ENCODE measurements at regions not wholly inside any gene's neighbourhood (a gene's known extent, or its start where the extent isn't known, plus 50 kb on each side); places are given as distances from the start of the nearest gene placed in this dataset.
"Not testable (repeated sequence)": the region's sequence is repeated elsewhere in the genome, so short reads cannot be mapped to it uniquely, and the experiment has no call there.

GRCh38 chr2:167822690-167823465 lies 424.5 kb downstream of the STK39 start:
- Histone ChIP-seq H3K9ac (ENCODE audit: low read length) (no peak overlapping the region), H3K27ac (ENCODE audit: low read length) (no peak overlapping the region), H3K9me2 (replicated peaks; ENCODE audit: insufficient read depth, low read length) (no peaks in the 10 kb centered on the region), H2AFZ (ENCODE audit: low read length) (no peak overlapping the region), H3K4me1 (ENCODE audit: low read length) (no peaks in the 10 kb centered on the region), H3K4me3 (ENCODE audit: low read length) (no peak overlapping the region), H3K27me3 (ENCODE audit: low read length) (no peaks in the 10 kb centered on the region), H3K79me2 (ENCODE audit: low read length) (no peaks in the 10 kb centered on the region), H3K36me3 (ENCODE audit: insufficient read depth, low read length) (no peaks in the 10 kb centered on the region), H4K20me1 (ENCODE audit: insufficient read depth, low read depth, low read length) (no peaks in the 10 kb centered on the region), H3K9me3 (ENCODE audit: low read length) (no peaks in the 10 kb centered on the region), H3K4me2 (ENCODE audit: low read depth, low read length, poor library complexity, severe bottlenecking) (no peak overlapping the region)
- no peak for DNase-seq

GRCh38 chr2:167820488-167820887 lies 426.9 kb downstream of the STK39 start:
- H3K27ac ChIP-seq (ENCODE audit: low read length): no peak overlapping the region
- no peaks in the 10 kb centered on the region for H3K79me2 ChIP-seq (ENCODE audit: low read length)
- no peaks in the 10 kb centered on the region for H4K20me1 ChIP-seq (ENCODE audit: insufficient read depth, low read depth, low read length)
- H3K27me3 ChIP-seq (ENCODE audit: low read length): no peaks in the 10 kb centered on the region
- no peaks in the 10 kb centered on the region for H3K9me3 ChIP-seq (ENCODE audit: low read length)
- no peak overlapping the region for H2AFZ ChIP-seq (ENCODE audit: low read length)
- no peaks in the 10 kb centered on the region for H3K4me1 ChIP-seq (ENCODE audit: low read length)
- H3K4me3 ChIP-seq (ENCODE audit: low read length): no peak overlapping the region
- H3K36me3 ChIP-seq (ENCODE audit: insufficient read depth, low read length): no peaks in the 10 kb centered on the region
- H3K4me2 ChIP-seq (ENCODE audit: low read depth, low read length, poor library complexity, severe bottlenecking): no peak overlapping the region
- no peak for DNase-seq
- no peak overlapping the region for H3K9ac ChIP-seq (ENCODE audit: low read length)
- no peaks in the 10 kb centered on the region for H3K9me2 ChIP-seq (replicated peaks; ENCODE audit: insufficient read depth, low read length)

GRCh38 chr2:167818521-167818920 lies 428.9 kb downstream of the STK39 start:
- H3K36me3 ChIP-seq (ENCODE audit: insufficient read depth, low read length): no peaks in the 10 kb centered on the region
- no peak overlapping the region for H3K4me3 ChIP-seq (ENCODE audit: low read length)

GRCh38 chr2:167817908-167818307 lies 429.5 kb downstream of the STK39 start:
- H3K4me1 ChIP-seq (ENCODE audit: low read length): no peaks in the 10 kb centered on the region
- no peak overlapping the region for H3K27ac ChIP-seq (ENCODE audit: low read length)
- H3K9me2 ChIP-seq (replicated peaks; ENCODE audit: insufficient read depth, low read length): no peaks in the 10 kb centered on the region
- no peaks in the 10 kb centered on the region for H3K9me3 ChIP-seq (ENCODE audit: low read length)
- H3K36me3 ChIP-seq (ENCODE audit: insufficient read depth, low read length): no peaks in the 10 kb centered on the region
- no peaks in the 10 kb centered on the region for H3K27me3 ChIP-seq (ENCODE audit: low read length)
- H3K9ac ChIP-seq (ENCODE audit: low read length): no peak overlapping the region
- H3K4me2 ChIP-seq (ENCODE audit: low read depth, low read length, poor library complexity, severe bottlenecking): no peak overlapping the region
- H4K20me1 ChIP-seq (ENCODE audit: insufficient read depth, low read depth, low read length): no peaks in the 10 kb centered on the region
- H3K4me3 ChIP-seq (ENCODE audit: low read length): no peak overlapping the region
- H3K79me2 ChIP-seq (ENCODE audit: low read length): no peaks in the 10 kb centered on the region
- H2AFZ ChIP-seq (ENCODE audit: low read length): no peak overlapping the region
- no peak for DNase-seq

More at GRCh38 chr2:167818521-167818920, 428.9 kb downstream of the STK39 start:
- no peaks in the 10 kb centered on the region for H4K20me1 ChIP-seq (ENCODE audit: insufficient read depth, low read depth, low read length)
- no peaks in the 10 kb centered on the region for H3K27me3 ChIP-seq (ENCODE audit: low read length)
- no peaks in the 10 kb centered on the region for H3K79me2 ChIP-seq (ENCODE audit: low read length)
- H3K9ac ChIP-seq (ENCODE audit: low read length): no peak overlapping the region
- no peaks in the 10 kb centered on the region for H3K9me2 ChIP-seq (replicated peaks; ENCODE audit: insufficient read depth, low read length)
- H3K9me3 ChIP-seq (ENCODE audit: low read length): no peaks in the 10 kb centered on the region
- H3K27ac ChIP-seq (ENCODE audit: low read length): no peak overlapping the region
- H2AFZ ChIP-seq (ENCODE audit: low read length): no peak overlapping the region
- DNase-seq: no peak
- H3K4me1 ChIP-seq (ENCODE audit: low read length): no peaks in the 10 kb centered on the region
- no peak overlapping the region for H3K4me2 ChIP-seq (ENCODE audit: low read depth, low read length, poor library complexity, severe bottlenecking)

GRCh38 chr2:167817422-167817821 lies 430.0 kb downstream of the STK39 start:
- no peak overlapping the region for H3K9ac ChIP-seq (ENCODE audit: low read length)
- H3K36me3 ChIP-seq (ENCODE audit: insufficient read depth, low read length): no peaks in the 10 kb centered on the region
- no peak for DNase-seq
- H3K79me2 ChIP-seq (ENCODE audit: low read length): no peaks in the 10 kb centered on the region
- no peak overlapping the region for H3K4me2 ChIP-seq (ENCODE audit: low read depth, low read length, poor library complexity, severe bottlenecking)
- no peaks in the 10 kb centered on the region for H3K27me3 ChIP-seq (ENCODE audit: low read length)
- H4K20me1 ChIP-seq (ENCODE audit: insufficient read depth, low read depth, low read length): no peaks in the 10 kb centered on the region
- no peaks in the 10 kb centered on the region for H3K9me2 ChIP-seq (replicated peaks; ENCODE audit: insufficient read depth, low read length)
- no peak overlapping the region for H3K4me3 ChIP-seq (ENCODE audit: low read length)
- no peaks in the 10 kb centered on the region for H3K4me1 ChIP-seq (ENCODE audit: low read length)
- H3K27ac ChIP-seq (ENCODE audit: low read length): no peak overlapping the region
- H3K9me3 ChIP-seq (ENCODE audit: low read length): no peaks in the 10 kb centered on the region
- H2AFZ ChIP-seq (ENCODE audit: low read length): no peak overlapping the region

- Histone ChIP-seq H3K4me1 (ENCODE audit: low read length) (no peaks in the 10 kb centered on the region), H4K20me1 (ENCODE audit: insufficient read depth, low read depth, low read length) (no peaks in the 10 kb centered on the region), H3K27me3 (ENCODE audit: low read length) (no peaks in the 10 kb centered on the region), H3K9ac (ENCODE audit: low read length) (no peak overlapping the region), H3K4me2 (ENCODE audit: low read depth, low read length, poor library complexity, severe bottlenecking) (no peak overlapping the region), H3K4me3 (ENCODE audit: low read length) (no peak overlapping the region), H3K79me2 (ENCODE audit: low read length) (no peaks in the 10 kb centered on the region), H3K9me3 (ENCODE audit: low read length) (no peaks in the 10 kb centered on the region), H3K9me2 (replicated peaks; ENCODE audit: insufficient read depth, low read length) (no peaks in the 10 kb centered on the region), H3K36me3 (ENCODE audit: insufficient read depth, low read length) (no peaks in the 10 kb centered on the region), H3K27ac (ENCODE audit: low read length) (no peak overlapping the region), H2AFZ (ENCODE audit: low read length) (no peak overlapping the region)
- DNase-seq: no peak
These were observed 430.5 kb downstream of the STK39 start for GRCh38 chr2:167816874-167817290.

GRCh38 chr2:167814881-167815718 lies 432.3 kb downstream of the STK39 start:
- H3K9ac ChIP-seq (ENCODE audit: low read length): no peak overlapping the region
- no peaks in the 10 kb centered on the region for H3K27me3 ChIP-seq (ENCODE audit: low read length)
- no peaks in the 10 kb centered on the region for H3K36me3 ChIP-seq (ENCODE audit: insufficient read depth, low read length)
- H2AFZ ChIP-seq (ENCODE audit: low read length): no peak overlapping the region
- H3K4me3 ChIP-seq (ENCODE audit: low read length): no peak overlapping the region
- H3K27ac ChIP-seq (ENCODE audit: low read length): no peak overlapping the region
- DNase-seq: no peak
- H3K4me2 ChIP-seq (ENCODE audit: low read depth, low read length, poor library complexity, severe bottlenecking): no peak overlapping the region
- no peaks in the 10 kb centered on the region for H3K9me2 ChIP-seq (replicated peaks; ENCODE audit: insufficient read depth, low read length)
- H3K9me3 ChIP-seq (ENCODE audit: low read length): no peaks in the 10 kb centered on the region
- H3K79me2 ChIP-seq (ENCODE audit: low read length): no peaks in the 10 kb centered on the region
- H3K4me1 ChIP-seq (ENCODE audit: low read length): no peaks in the 10 kb centered on the region
- H4K20me1 ChIP-seq (ENCODE audit: insufficient read depth, low read depth, low read length): no peaks in the 10 kb centered on the region

- not testable (repeated sequence) for H3K79me2 ChIP-seq (ENCODE audit: low read length); H3K4me2 ChIP-seq (ENCODE audit: low read depth, low read length, poor library complexity, severe bottlenecking); H3K9me2 ChIP-seq (replicated peaks; ENCODE audit: insufficient read depth, low read length); H3K36me3 ChIP-seq (ENCODE audit: insufficient read depth, low read length); H3K9ac ChIP-seq (ENCODE audit: low read length); H4K20me1 ChIP-seq (ENCODE audit: insufficient read depth, low read depth, low read length); DNase-seq; H3K9me3 ChIP-seq (ENCODE audit: low read length); H3K4me1 ChIP-seq (ENCODE audit: low read length); H2AFZ ChIP-seq (ENCODE audit: low read length); H3K27ac ChIP-seq (ENCODE audit: low read length); H3K27me3 ChIP-seq (ENCODE audit: low read length); H3K4me3 ChIP-seq (ENCODE audit: low read length)
These were observed 432.9 kb downstream of the STK39 start for GRCh38 chr2:167814482-167814880.

Measured in Karpas-422 (cell line).